Mesenchymal stem cell (in vitro differentiated cells and primary cell): ENCODE measurements at regions not wholly inside any gene's neighbourhood (a gene's known extent, or its start where the extent isn't known, plus 50 kb on each side); places are given as distances from the start of the nearest gene placed in this dataset.

ENCODE experiments used
- DNase-seq: peaks from one replicate; pipeline ENCODE4 v3.0.0-alpha.2; 2013
- H2AFZ ChIP-seq: one replicate; pipeline ENCODE4 v1.6.1; 2013; ENCODE audit warnings: low read depth, mild to moderate bottlenecking, control low read depth, inconsistent platforms, low read length, moderate library complexity
- H2AK5ac ChIP-seq: 2 replicates; pipeline ENCODE4 v1.6.1; 2013; ENCODE audit warnings: low read length, moderate library complexity, mild to moderate bottlenecking, inconsistent platforms; ENCODE audit not compliant: severe bottlenecking
- H2BK120ac ChIP-seq: one replicate; pipeline ENCODE4 v1.6.1; 2013; ENCODE audit warnings: low read depth, mild to moderate bottlenecking, inconsistent platforms, low read length, moderate library complexity
- H2BK12ac ChIP-seq, 2 experiments: one replicate each; pipeline ENCODE4 v1.6.1; 2013; ENCODE audit warnings: inconsistent platforms in 2 of 2, low read length in 2 of 2, mild to moderate bottlenecking in 2 of 2, moderate library complexity in 2 of 2, control low read depth in 1 of 2
- H2BK15ac ChIP-seq: one replicate; pipeline ENCODE4 v1.6.1; 2013; ENCODE audit warnings: mild to moderate bottlenecking, low read depth, inconsistent platforms; ENCODE audit not compliant: poor library complexity, severe bottlenecking
- H2BK5ac ChIP-seq: 2 replicates; pipeline ENCODE4 v1.6.1; 2013; ENCODE audit warnings: low read depth, mild to moderate bottlenecking, low read length, control low read depth, inconsistent platforms; ENCODE audit not compliant: poor library complexity, severe bottlenecking
- H3K14ac ChIP-seq, 2 experiments: one replicate each; pipeline ENCODE4 v1.6.1; 2013; ENCODE audit warnings: inconsistent platforms in 2 of 2, low read length in 2 of 2, control low read depth in 1 of 2, mild to moderate bottlenecking in 1 of 2, moderate library complexity in 1 of 2
- H3K18ac ChIP-seq, 2 experiments: one replicate each; pipeline ENCODE4 v1.6.1; 2013; ENCODE audit warnings: inconsistent platforms in 2 of 2, low read length in 2 of 2, control low read depth in 1 of 2, low read depth in 1 of 2, mild to moderate bottlenecking in 1 of 2
- H3K23ac ChIP-seq, 2 experiments: one replicate each; pipeline ENCODE4 v1.6.1; 2013; ENCODE audit warnings: inconsistent platforms in 2 of 2, low read length in 2 of 2, mild to moderate bottlenecking in 2 of 2, moderate library complexity in 2 of 2, control low read depth in 1 of 2
- H3K27ac ChIP-seq: 2 replicates; pipeline ENCODE4 v1.5.1; 2013; ENCODE audit warnings: mild to moderate bottlenecking, moderate library complexity, low read length, control low read depth, inconsistent platforms; ENCODE audit not compliant: poor library complexity, severe bottlenecking
- H3K27me3 ChIP-seq, 2 experiments: 2 replicates each; pipeline versions ENCODE4 v1.6.1 to v1.7.0; 2013; ENCODE audit warnings: low read length in 2 of 2, mild to moderate bottlenecking in 2 of 2, moderate library complexity in 2 of 2, control low read depth in 1 of 2, inconsistent platforms in 1 of 2; ENCODE audit not compliant: control insufficient read depth in 1 of 2, insufficient read depth in 1 of 2
- H3K36me3 ChIP-seq, 2 experiments: 2 replicates each; pipeline versions ENCODE4 v1.6.1 to v1.7.0; 2013; ENCODE audit warnings: low read length in 2 of 2, control low read depth in 1 of 2, inconsistent platforms in 1 of 2, low read depth in 1 of 2, mild to moderate bottlenecking in 1 of 2; ENCODE audit not compliant: insufficient read depth in 2 of 2, control insufficient read depth in 1 of 2
- H3K4ac ChIP-seq, 2 experiments: one replicate each; pipeline ENCODE4 v1.6.1; 2013; ENCODE audit warnings: inconsistent platforms in 2 of 2, low read length in 2 of 2, mild to moderate bottlenecking in 2 of 2, moderate library complexity in 2 of 2, control low read depth in 1 of 2, low read depth in 1 of 2
- H3K4me1 ChIP-seq: 2 replicates; pipeline ENCODE4 v1.6.1; 2013; ENCODE audit warnings: low read depth, low read length, control low read depth; ENCODE audit not compliant: control insufficient read depth, insufficient read depth
- H3K4me2 ChIP-seq: 2 replicates; pipeline ENCODE4 v1.6.1; 2013; ENCODE audit warnings: low read length, mild to moderate bottlenecking, inconsistent platforms; ENCODE audit not compliant: poor library complexity, severe bottlenecking
- H3K4me3 ChIP-seq, 2 experiments: 2 replicates each; pipeline versions ENCODE4 v1.5.1 to v1.7.0; 2013; ENCODE audit warnings: low read length in 2 of 2, mild to moderate bottlenecking in 2 of 2, control low read depth in 1 of 2, low read depth in 1 of 2; ENCODE audit not compliant: insufficient read depth in 1 of 2
- H3K79me1 ChIP-seq: replicated peaks from 2 replicates; pipeline ENCODE4 v1.6.1; 2013; ENCODE audit warnings: mild to moderate bottlenecking, control low read depth, low read length, inconsistent platforms; ENCODE audit not compliant: poor library complexity, severe bottlenecking
- H3K9ac ChIP-seq: 2 replicates; pipeline ENCODE4 v1.7.0; 2013; ENCODE audit warnings: mild to moderate bottlenecking, low read length, moderate library complexity
- H3K9me3 ChIP-seq: 2 replicates; pipeline ENCODE4 v1.7.0; 2013; ENCODE audit warnings: mild to moderate bottlenecking, low read length; ENCODE audit not compliant: control insufficient read depth
- H4K8ac ChIP-seq: one replicate; pipeline ENCODE4 v1.6.1; 2013; ENCODE audit warnings: inconsistent platforms, mild to moderate bottlenecking, low read length, moderate library complexity
- H4K91ac ChIP-seq: one replicate; pipeline ENCODE4 v1.6.1; 2013; ENCODE audit warnings: mild to moderate bottlenecking, low read length, inconsistent platforms
- WGBS: methylation state at CpG from one replicate; pipeline ENCODE4 v1.1.7; 2013; ENCODE audit warnings: mixed read lengths; 5-methylcytosine and 5-hydroxymethylcytosine counted together

GRCh38 chr6:40128127-40128526 lies 193.9 kb upstream of the MOCS1 start:
- H2BK5ac ChIP-seq, result no peak overlapping the region
- H3K4me3 ChIP-seq, result no peak overlapping the region
- no peak overlapping the region for H3K4me2 ChIP-seq
- DNase-seq, result no peak
- H3K4ac ChIP-seq, result no peak overlapping the region
- no peaks in the 10 kb centered on the region for H3K36me3 ChIP-seq
- no peak overlapping the region for H2BK12ac ChIP-seq
- H2BK120ac ChIP-seq, result no peak overlapping the region
- H3K27me3 ChIP-seq, result no peaks in the 10 kb centered on the region
- no peak overlapping the region for H4K91ac ChIP-seq
- H2BK15ac ChIP-seq, result no peak overlapping the region
- no peak overlapping the region for H3K27ac ChIP-seq
- no peaks in the 10 kb centered on the region for H3K4me1 ChIP-seq
- WGBS, result 87% methylated on average over 1 of the region's 2 CpGs
- H3K18ac ChIP-seq, result no peak overlapping the region
- H4K8ac ChIP-seq, result no peak overlapping the region
- H2AK5ac ChIP-seq, result no peak overlapping the region
- no peak overlapping the region for H2AFZ ChIP-seq
- H3K9me3 ChIP-seq, result peaks cover 9% of the 10 kb centered on the region
- no peaks in the 10 kb centered on the region for H3K79me1 ChIP-seq
- H3K23ac ChIP-seq, result no peak overlapping the region
- no peak overlapping the region for H3K14ac ChIP-seq
- H3K9ac ChIP-seq, result no peak overlapping the region

- Histone ChIP-seq H3K4me3 (no peak overlapping the region), H3K27ac (no peak overlapping the region), H2AFZ (no peak overlapping the region), H3K4me2 (no peak overlapping the region), H3K27me3 (no peaks in the 10 kb centered on the region), H2BK5ac (no peak overlapping the region), H3K4me1 (no peaks in the 10 kb centered on the region), H3K4ac (no peak overlapping the region), H3K9ac (no peak overlapping the region), H3K36me3 (no peaks in the 10 kb centered on the region), H3K23ac (no peak overlapping the region), H4K91ac (no peak overlapping the region), H2BK15ac (no peak overlapping the region), H3K9me3 (peaks cover 7% of the 10 kb centered on the region), H3K18ac (no peak overlapping the region), H2BK12ac (no peak overlapping the region), H3K14ac (no peak overlapping the region), H3K79me1 (no peaks in the 10 kb centered on the region), H4K8ac (no peak overlapping the region), H2BK120ac (no peak overlapping the region), H2AK5ac (no peak overlapping the region)
- WGBS, result 69% methylated on average over 3 of the region's 3 CpGs
- DNase-seq, result no peak
Observed at GRCh38 chr6:40125680-40126394, 191.6 kb upstream of the MOCS1 start.

- Histone ChIP-seq H3K18ac (no peak overlapping the region), H2BK120ac (no peak overlapping the region), H3K27me3 (no peaks in the 10 kb centered on the region), H3K23ac (no peak overlapping the region), H3K79me1 (no peaks in the 10 kb centered on the region), H3K4me3 (no peak overlapping the region), H3K4me2 (no peak overlapping the region), H3K14ac (no peak overlapping the region), H3K4ac (no peak overlapping the region), H2AK5ac (no peak overlapping the region), H3K9ac (no peak overlapping the region), H3K4me1 (no peaks in the 10 kb centered on the region), H2BK12ac (no peak overlapping the region), H2AFZ (no peak overlapping the region), H4K91ac (no peak overlapping the region), H3K9me3 (peaks cover 5% of the 10 kb centered on the region), H3K36me3 (no peaks in the 10 kb centered on the region), H2BK15ac (no peak overlapping the region), H2BK5ac (no peak overlapping the region), H4K8ac (no peak overlapping the region), H3K27ac (no peak overlapping the region)
- 92% methylated on average over 2 of the region's 4 CpGs for WGBS
- no peak for DNase-seq
Observed at GRCh38 chr6:40124924-40125323, 190.7 kb upstream of the MOCS1 start.

GRCh38 chr6:40116832-40117231 lies 182.6 kb upstream of the MOCS1 start:
- Histone ChIP-seq H2BK120ac (no peak overlapping the region), H4K91ac (no peak overlapping the region), H3K4me3 (no peak overlapping the region), H2BK15ac (no peak overlapping the region), H4K8ac (no peak overlapping the region), H2AFZ (no peak overlapping the region), H3K27ac (no peak overlapping the region), H3K9ac (no peak overlapping the region), H3K4ac (no peak overlapping the region), H3K36me3 (no peaks in the 10 kb centered on the region), H3K4me1 (no peaks in the 10 kb centered on the region), H3K14ac (no peak overlapping the region), H3K79me1 (no peaks in the 10 kb centered on the region), H2BK5ac (no peak overlapping the region), H2AK5ac (no peak overlapping the region), H2BK12ac (no peak overlapping the region), H3K23ac (no peak overlapping the region), H3K18ac (no peak overlapping the region), H3K9me3 (no peaks in the 10 kb centered on the region), H3K4me2 (no peak overlapping the region), H3K27me3 (no peaks in the 10 kb centered on the region)
- DNase-seq, result no peak
- 0% methylated on average over 1 of the region's 1 CpG for WGBS
